ENCODE measurements at regions not wholly inside any gene's neighbourhood (a gene's known extent, or its start where the extent isn't known, plus 50 kb on each side); places are given as distances from the start of the nearest gene placed in this dataset.

DNA sequence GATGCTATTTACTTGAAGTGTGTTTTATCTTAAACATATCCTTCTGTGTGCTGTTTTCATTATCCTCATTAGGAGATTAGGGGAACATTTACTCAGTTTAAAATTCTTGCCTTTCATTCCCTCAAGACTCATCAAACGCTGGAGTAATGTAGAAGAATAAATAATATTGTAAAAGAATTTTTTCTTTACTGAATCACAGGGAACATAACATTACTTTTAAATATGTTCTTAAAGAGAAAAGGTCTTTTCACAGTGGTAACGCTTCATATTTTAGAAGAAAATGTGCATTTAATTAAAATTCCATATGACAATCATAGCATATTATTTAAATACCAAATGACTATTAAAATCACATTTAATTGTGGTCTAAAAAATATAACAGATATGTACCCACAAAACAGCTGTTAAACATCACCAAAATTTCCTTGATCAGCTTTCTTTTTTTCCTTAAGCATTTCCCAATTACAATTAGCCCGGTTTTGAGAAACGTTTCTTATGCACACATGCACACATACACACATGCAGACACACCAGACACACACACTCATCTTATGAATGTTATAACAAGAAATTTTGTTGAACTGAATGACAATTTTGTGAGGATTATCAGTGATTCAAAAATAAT is 102.0 kb upstream of the GLI3 start:
- TF ChIP-seq TAF1 (IDR thresholded peaks at IDR 0.05; ENCODE audit: low read depth, low read length) (no peak), CREB1 (IDR thresholded peaks at IDR 0.05) (no peak)
- TF ChIP-seq, protein P1, sequence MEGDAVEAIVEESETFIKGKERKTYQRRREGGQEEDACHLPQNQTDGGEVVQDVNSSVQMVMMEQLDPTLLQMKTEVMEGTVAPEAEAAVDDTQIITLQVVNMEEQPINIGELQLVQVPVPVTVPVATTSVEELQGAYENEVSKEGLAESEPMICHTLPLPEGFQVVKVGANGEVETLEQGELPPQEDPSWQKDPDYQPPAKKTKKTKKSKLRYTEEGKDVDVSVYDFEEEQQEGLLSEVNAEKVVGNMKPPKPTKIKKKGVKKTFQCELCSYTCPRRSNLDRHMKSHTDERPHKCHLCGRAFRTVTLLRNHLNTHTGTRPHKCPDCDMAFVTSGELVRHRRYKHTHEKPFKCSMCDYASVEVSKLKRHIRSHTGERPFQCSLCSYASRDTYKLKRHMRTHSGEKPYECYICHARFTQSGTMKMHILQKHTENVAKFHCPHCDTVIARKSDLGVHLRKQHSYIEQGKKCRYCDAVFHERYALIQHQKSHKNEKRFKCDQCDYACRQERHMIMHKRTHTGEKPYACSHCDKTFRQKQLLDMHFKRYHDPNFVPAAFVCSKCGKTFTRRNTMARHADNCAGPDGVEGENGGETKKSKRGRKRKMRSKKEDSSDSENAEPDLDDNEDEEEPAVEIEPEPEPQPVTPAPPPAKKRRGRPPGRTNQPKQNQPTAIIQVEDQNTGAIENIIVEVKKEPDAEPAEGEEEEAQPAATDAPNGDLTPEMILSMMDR (IDR thresholded peaks at IDR 0.05; ENCODE audit: control extremely low read depth in 1 of 3, insufficient read depth in 1 of 3, low read depth in 1 of 3, low read length in 3 of 3) = no peak

Data from H1 (cell line).